GM12892 (cell line): ENCODE measurements at regions not wholly inside any gene's neighbourhood (a gene's known extent, or its start where the extent isn't known, plus 50 kb on each side); places are given as distances from the start of the nearest gene placed in this dataset.

Source experiments
- POLR2A ChIP-seq: IDR thresholded peaks from 2 replicates; pipeline ENCODE4 v1.6.1; 2011; ENCODE audit warnings: low read depth, low read length, control low read depth
- TAF1 ChIP-seq: IDR thresholded peaks from 2 replicates; pipeline ENCODE4 v1.6.1; 2011; ENCODE audit warnings: low read depth, mild to moderate bottlenecking, control low read depth, low read length, borderline replicate concordance

DNA sequence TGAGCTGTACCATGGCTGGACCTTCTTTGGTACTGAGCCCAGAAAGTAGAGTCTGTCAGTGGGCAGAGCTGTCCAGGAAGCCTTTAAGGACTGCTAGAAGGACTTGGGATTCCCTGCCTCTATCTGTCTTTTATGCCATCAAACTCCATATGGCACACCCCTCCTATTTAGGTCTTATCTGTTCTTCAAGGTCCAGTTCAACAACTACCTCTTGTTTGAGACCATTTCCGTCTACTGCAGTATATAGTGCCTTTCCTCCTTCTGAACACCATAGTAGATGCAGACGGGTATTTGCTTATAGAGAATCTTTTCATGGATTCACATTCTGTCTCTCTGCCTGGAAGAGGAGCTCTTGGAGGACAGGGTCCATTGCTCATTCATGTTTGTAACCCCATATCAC, 146.1 kb upstream of the IL1RAPL2 start:
- TF ChIP-seq POLR2A (no peak), TAF1 (no peak)
